Uterus (tissue), 3 donors: ENCODE measurements at regions not wholly inside any gene's neighbourhood (a gene's known extent, or its start where the extent isn't known, plus 50 kb on each side); places are given as distances from the start of the nearest gene placed in this dataset.

ENCODE experiments used
- DNase-seq, 2 donors: peaks; one replicate each; pipeline ENCODE4 v3.0.0-alpha.2; 2019 to 2020
- H3K27ac ChIP-seq, 2 donors: fragments of 200-600 bp; sonication (generic); 1 replicate in 1 of 2; 2 replicates in 1 of 2; pipeline ENCODE4 v1.5.1; 2016 to 2018
- H3K27me3 ChIP-seq, 2 donors: fragments of 200-600 bp; sonication (generic); one replicate each; pipeline ENCODE4 v1.5.1; 2018 to 2019; ENCODE audit warnings: control low read depth in 1 of 2
- H3K36me3 ChIP-seq, 2 donors: fragments of 200-600 bp; sonication (generic); one replicate each; pipeline ENCODE4 v1.5.1; 2019; ENCODE audit warnings: control low read depth in 1 of 2
- H3K4me1 ChIP-seq, 2 donors: fragments of 200-600 bp; sonication (generic); one replicate each; pipeline ENCODE4 v1.5.1; 2018 to 2019; ENCODE audit warnings: control low read depth in 1 of 2
- H3K4me3 ChIP-seq, 2 donors: fragments of 200-600 bp; sonication (generic); 1 replicate in 1 of 2; 2 replicates in 1 of 2; pipeline ENCODE4 v1.5.1; 2018 to 2019; ENCODE audit warnings: mild to moderate bottlenecking in 1 of 2
- H3K9me3 ChIP-seq, 2 donors: fragments of 200-600 bp; sonication (generic); one replicate each; pipeline ENCODE4 v1.5.1; 2019; ENCODE audit warnings: control low read depth in 1 of 2
- POLR2A ChIP-seq, 2 donors: fragments of 450-650 bp; IDR thresholded peaks; one replicate each; pipeline ENCODE4 v1.6.1; 2016; ENCODE audit warnings: antibody characterized with exemption in 2 of 2, mild to moderate bottlenecking in 1 of 2, moderate library complexity in 1 of 2
- intact Hi-C: fragments of 100-400 bp; cut with DNase I; formaldehyde crosslinking; loops from one replicate; pipeline ENCODE4 v1.15.1; 2023; ENCODE audit warnings: low total_unique reads
- TF ChIP-seq, protein P1 (sequence below), 4 experiments: fragments of 200-600 bp in 2 of 4; fragments of 450-650 bp in 2 of 4; sonication (generic) in 2 of 4; IDR thresholded peaks; one replicate each; pipeline ENCODE4 v1.5.1; 2016 to 2019; ENCODE audit warnings: antibody characterized with exemption in 4 of 4, mild to moderate bottlenecking in 2 of 4, moderate library complexity in 1 of 4
- donor health status: DM: yes; HTN: yes; CAD: no.

DNA sequence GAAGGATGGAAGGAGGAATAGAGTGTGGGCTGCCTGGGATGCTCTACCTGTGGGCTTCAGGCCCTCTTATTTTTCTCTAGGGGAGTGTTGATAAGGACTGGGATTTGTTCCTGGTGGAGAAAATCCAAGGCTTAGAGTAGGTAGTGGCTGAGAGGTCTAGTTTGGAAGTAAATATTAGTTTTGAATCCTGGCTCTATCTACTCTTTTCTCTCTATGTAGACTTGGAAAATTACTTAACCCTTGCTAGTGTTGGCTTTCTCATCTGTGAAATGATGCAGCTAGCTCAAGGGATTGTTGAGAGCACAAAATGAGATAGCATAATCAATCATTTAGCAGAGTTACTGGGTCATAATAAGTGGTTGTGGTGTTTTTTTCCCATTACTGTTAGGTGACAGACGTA is 102.7 kb upstream of the MLIP start:
- TF ChIP-seq, protein P1, sequence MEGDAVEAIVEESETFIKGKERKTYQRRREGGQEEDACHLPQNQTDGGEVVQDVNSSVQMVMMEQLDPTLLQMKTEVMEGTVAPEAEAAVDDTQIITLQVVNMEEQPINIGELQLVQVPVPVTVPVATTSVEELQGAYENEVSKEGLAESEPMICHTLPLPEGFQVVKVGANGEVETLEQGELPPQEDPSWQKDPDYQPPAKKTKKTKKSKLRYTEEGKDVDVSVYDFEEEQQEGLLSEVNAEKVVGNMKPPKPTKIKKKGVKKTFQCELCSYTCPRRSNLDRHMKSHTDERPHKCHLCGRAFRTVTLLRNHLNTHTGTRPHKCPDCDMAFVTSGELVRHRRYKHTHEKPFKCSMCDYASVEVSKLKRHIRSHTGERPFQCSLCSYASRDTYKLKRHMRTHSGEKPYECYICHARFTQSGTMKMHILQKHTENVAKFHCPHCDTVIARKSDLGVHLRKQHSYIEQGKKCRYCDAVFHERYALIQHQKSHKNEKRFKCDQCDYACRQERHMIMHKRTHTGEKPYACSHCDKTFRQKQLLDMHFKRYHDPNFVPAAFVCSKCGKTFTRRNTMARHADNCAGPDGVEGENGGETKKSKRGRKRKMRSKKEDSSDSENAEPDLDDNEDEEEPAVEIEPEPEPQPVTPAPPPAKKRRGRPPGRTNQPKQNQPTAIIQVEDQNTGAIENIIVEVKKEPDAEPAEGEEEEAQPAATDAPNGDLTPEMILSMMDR (IDR thresholded peaks at IDR 0.05): no peak
- intact Hi-C loops: no loop called here
- no peak overlapping the region for H3K27ac ChIP-seq
- no peaks in the 10 kb centered on the region for H3K9me3 ChIP-seq
- no peak for DNase-seq
- no peak overlapping the region for H3K4me3 ChIP-seq
- no peaks in the 10 kb centered on the region for H3K4me1 ChIP-seq
- no peaks in the 10 kb centered on the region for H3K36me3 ChIP-seq
- no peaks in the 10 kb centered on the region for H3K27me3 ChIP-seq

DNA sequence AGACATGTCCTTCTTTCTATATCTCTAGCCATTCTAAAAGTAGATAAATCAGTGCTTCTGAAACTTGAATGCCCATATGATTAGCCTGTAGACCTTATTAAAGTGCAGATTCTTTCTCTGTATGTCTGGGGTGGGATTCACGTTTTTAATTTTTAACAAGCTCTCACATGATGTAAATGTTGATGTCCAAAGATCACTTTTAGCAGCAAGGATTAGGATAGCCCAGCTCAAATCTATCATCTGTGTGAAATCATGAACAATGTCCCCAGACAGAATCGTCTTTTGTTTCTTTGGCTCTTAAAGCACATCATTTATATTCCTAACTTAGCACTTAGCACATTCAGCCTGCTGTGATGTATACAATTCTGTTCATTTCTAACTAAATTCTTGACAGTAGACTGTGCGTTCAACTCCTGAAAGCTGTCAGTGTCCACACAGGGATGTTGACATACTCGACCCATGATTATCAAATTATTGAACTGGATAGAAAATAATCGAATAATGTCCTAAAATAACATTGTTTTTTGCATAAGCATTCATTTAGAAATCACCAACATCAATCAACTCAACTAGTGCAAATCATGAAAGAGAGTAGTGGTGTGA is 102.1 kb upstream of the MLIP start:
- Histone ChIP-seq H3K4me1 (no peaks in the 10 kb centered on the region), H3K27me3 (no peaks in the 10 kb centered on the region), H3K9me3 (no peaks in the 10 kb centered on the region), H3K4me3 (no peak overlapping the region), H3K36me3 (no peaks in the 10 kb centered on the region), H3K27ac (no peak overlapping the region)
- intact Hi-C loops: no loop called here
- DNase-seq: no peak
- TF ChIP-seq, protein P1 (IDR thresholded peaks at IDR 0.05): no peak
- no peak for TF ChIP-seq POLR2A (IDR thresholded peaks at IDR 0.05)

DNA sequence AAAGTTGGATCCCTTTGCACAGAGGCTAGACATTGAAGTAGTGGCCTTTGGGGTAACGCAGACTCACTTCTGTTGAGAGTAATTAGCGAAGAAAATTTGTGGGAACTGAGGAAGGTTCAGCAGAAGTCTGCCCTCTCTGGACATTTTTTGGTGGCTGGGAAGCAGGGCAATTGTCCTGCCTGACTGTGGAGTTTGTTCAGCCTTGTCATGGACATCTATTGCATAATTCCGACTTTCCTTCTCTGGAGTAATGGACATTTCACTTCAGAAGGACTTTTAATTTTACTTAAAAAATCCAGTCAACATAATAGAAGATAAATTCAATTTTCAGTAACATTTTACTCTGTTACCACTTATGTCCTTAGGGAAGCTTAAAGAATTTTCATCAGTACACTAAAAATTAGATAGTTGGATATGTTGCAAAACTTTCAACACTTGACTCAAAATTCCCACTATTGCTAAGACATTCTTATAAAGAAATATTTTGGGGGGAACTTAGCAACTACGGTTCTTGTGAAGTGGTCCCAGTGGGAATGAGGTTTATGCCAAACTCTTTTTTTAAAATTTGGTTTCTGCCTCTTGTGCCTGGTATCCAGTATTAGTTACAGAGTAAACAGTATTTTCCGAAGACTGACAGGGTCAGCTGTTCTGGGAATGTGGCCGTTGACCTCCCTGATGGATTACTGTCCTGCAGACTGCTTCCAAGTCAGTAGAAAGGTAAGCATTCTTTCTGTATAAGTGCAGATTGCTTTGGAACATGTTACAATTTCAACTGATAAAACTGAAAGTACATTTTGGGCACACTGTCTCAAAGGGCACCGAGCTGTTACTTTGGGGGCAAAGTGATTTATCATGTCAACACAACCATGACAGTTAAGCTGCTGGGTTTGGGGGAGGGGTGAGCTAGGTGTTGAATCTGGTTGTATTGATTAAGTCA is 100.6 kb upstream of the MLIP start:
- no peaks in the 10 kb centered on the region for H3K4me1 ChIP-seq
- no peaks in the 10 kb centered on the region for H3K27me3 ChIP-seq
- H3K36me3 ChIP-seq: no peaks in the 10 kb centered on the region
- intact Hi-C loops: no loop called here
- no peak for DNase-seq
- H3K27ac ChIP-seq: no peak overlapping the region
- TF ChIP-seq, protein P1 (IDR thresholded peaks at IDR 0.05): no peak
- no peak for TF ChIP-seq POLR2A (IDR thresholded peaks at IDR 0.05)
- no peaks in the 10 kb centered on the region for H3K9me3 ChIP-seq
- no peak overlapping the region for H3K4me3 ChIP-seq

DNA sequence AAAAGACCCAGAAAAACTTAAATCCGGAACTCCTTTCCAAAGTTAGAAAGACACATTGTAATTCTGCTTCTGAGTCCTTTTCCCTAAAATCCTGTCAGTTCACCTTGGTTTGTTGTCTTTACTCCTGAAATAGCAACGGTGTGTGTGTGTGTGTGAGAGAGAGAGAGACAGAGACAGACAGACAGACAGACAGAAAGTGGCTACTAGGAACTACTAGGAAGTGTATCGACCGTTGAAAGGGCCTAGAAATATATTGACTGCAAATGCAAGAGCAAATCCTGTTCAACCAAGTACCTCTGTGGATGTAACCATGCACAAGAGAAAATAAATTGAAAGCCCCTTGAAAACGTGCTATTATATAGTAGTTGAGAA is 100.0 kb upstream of the MLIP start:
- no peak for DNase-seq
- Histone ChIP-seq H3K27me3 (no peaks in the 10 kb centered on the region), H3K36me3 (no peaks in the 10 kb centered on the region), H3K9me3 (no peaks in the 10 kb centered on the region), H3K4me1 (no peaks in the 10 kb centered on the region), H3K27ac (no peak overlapping the region), H3K4me3 (no peak overlapping the region)
- intact Hi-C loops: no loop called here
- TF ChIP-seq POLR2A (IDR thresholded peaks at IDR 0.05): no peak
- TF ChIP-seq, protein P1 (IDR thresholded peaks at IDR 0.05): no peak

DNA sequence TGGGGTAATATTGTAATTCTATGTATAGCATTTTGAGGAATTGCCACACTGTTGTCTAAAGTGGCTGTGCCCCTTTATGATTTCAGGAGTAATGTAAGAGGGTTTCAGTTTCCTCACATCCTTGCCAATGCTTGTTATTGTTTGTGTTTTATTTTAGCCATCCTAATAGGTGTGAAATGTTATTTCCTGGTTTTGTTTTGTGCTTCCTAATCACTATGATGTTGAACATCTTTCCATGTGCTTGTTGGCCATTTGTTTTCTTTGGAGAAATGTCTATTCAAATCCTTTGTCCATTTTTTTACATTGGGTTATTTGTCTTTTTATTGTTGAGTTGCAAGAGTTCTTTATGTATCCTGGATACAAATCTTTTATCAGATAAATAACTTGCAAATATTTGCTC is 97.3 kb upstream of the MLIP start:
- intact Hi-C loops: no loop called here
- Histone ChIP-seq H3K27me3 (no peaks in the 10 kb centered on the region), H3K27ac (no peak overlapping the region), H3K36me3 (no peaks in the 10 kb centered on the region), H3K4me1 (no peaks in the 10 kb centered on the region), H3K9me3 (no peaks in the 10 kb centered on the region), H3K4me3 (no peak overlapping the region)
- TF ChIP-seq, protein P1 (IDR thresholded peaks at IDR 0.05): no peak
- no peak for TF ChIP-seq POLR2A (IDR thresholded peaks at IDR 0.05)
- DNase-seq: no peak
